HFFc6 (cell line): ENCODE measurements at regions not wholly inside any gene's neighbourhood (a gene's known extent, or its start where the extent isn't known, plus 50 kb on each side); places are given as distances from the start of the nearest gene placed in this dataset.

Experiments used
- DNase-seq: peaks from one replicate; pipeline ENCODE4 v3.0.0-alpha.2; 2018
- H3K27ac Mint-ChIP-seq: 2 replicates; pipeline ENCODE4 v1.8.0; 2020; ENCODE audit warnings: mild to moderate bottlenecking, mixed read lengths
- H3K27me3 Mint-ChIP-seq: 2 replicates; pipeline ENCODE4 v1.8.0; 2021; ENCODE audit warnings: mild to moderate bottlenecking, moderate library complexity, mixed read lengths; ENCODE audit not compliant: insufficient read depth
- H3K36me3 Mint-ChIP-seq: 2 replicates; pipeline ENCODE4 v1.8.0; 2021; ENCODE audit warnings: low read depth, mixed read lengths
- H3K4me1 Mint-ChIP-seq: 2 replicates; pipeline ENCODE4 v1.8.0; 2020; ENCODE audit warnings: low read depth, mixed read lengths
- H3K4me3 Mint-ChIP-seq: 2 replicates; pipeline ENCODE4 v1.8.0; 2020; ENCODE audit warnings: mild to moderate bottlenecking, moderate library complexity, mixed read lengths
- H3K9me3 Mint-ChIP-seq: 2 replicates; pipeline ENCODE4 v1.8.0; 2020; ENCODE audit warnings: mild to moderate bottlenecking, mixed read lengths
- TF ChIP-seq, protein P1 (sequence below): fragments of 200-600 bp; sonication (generic); IDR thresholded peaks from 2 replicates; pipeline ENCODE4 v1.5.0; 2021; ENCODE audit warnings: antibody characterized with exemption, mild to moderate bottlenecking

GRCh38 chr15:62546628-62547027 lies 381.5 kb upstream of the C2CD4B start:
- TF ChIP-seq, protein P1, sequence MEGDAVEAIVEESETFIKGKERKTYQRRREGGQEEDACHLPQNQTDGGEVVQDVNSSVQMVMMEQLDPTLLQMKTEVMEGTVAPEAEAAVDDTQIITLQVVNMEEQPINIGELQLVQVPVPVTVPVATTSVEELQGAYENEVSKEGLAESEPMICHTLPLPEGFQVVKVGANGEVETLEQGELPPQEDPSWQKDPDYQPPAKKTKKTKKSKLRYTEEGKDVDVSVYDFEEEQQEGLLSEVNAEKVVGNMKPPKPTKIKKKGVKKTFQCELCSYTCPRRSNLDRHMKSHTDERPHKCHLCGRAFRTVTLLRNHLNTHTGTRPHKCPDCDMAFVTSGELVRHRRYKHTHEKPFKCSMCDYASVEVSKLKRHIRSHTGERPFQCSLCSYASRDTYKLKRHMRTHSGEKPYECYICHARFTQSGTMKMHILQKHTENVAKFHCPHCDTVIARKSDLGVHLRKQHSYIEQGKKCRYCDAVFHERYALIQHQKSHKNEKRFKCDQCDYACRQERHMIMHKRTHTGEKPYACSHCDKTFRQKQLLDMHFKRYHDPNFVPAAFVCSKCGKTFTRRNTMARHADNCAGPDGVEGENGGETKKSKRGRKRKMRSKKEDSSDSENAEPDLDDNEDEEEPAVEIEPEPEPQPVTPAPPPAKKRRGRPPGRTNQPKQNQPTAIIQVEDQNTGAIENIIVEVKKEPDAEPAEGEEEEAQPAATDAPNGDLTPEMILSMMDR: no peak
- Mint-ChIP-seq H3K27me3 (no peaks in the 10 kb centered on the region; the same call in 1 of the 2 replicates), H3K9me3 (no peaks in the 10 kb centered on the region), H3K27ac (no peak overlapping the region), H3K4me3 (no peak overlapping the region), H3K4me1 (peaks cover 23% of the 10 kb centered on the region), H3K36me3 (peaks cover 12% of the 10 kb centered on the region)
- no peak for DNase-seq

DNA sequence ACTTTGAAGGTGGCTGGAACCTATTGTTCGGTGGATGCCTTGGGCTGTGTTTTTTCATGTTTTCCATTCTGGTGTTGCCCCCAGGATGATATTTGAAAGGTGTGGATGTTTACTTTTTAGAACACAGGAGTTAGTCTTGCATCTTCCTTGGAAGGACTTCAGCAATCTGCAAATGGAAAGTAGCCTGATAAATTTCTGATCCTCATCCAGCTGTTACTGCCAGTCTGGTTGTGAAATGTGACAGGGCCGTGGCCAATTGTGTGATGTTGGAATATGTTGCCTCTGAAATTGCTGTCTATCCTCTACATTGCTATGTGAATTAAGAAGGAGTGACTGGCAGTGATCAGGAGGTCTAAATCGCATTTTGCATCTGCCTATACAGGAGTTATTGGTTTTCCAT lies 382.5 kb upstream of the C2CD4B start:
- Mint-ChIP-seq H3K4me3 (no peak overlapping the region), H3K36me3 (peaks cover 12% of the 10 kb centered on the region), H3K27ac (no peak overlapping the region), H3K9me3 (no peaks in the 10 kb centered on the region), H3K4me1 (peaks cover 29% of the 10 kb centered on the region), H3K27me3 (no peaks in the 10 kb centered on the region; the same call in 1 of the 2 replicates)
- no peak for DNase-seq
- TF ChIP-seq, protein P1: no peak

DNA sequence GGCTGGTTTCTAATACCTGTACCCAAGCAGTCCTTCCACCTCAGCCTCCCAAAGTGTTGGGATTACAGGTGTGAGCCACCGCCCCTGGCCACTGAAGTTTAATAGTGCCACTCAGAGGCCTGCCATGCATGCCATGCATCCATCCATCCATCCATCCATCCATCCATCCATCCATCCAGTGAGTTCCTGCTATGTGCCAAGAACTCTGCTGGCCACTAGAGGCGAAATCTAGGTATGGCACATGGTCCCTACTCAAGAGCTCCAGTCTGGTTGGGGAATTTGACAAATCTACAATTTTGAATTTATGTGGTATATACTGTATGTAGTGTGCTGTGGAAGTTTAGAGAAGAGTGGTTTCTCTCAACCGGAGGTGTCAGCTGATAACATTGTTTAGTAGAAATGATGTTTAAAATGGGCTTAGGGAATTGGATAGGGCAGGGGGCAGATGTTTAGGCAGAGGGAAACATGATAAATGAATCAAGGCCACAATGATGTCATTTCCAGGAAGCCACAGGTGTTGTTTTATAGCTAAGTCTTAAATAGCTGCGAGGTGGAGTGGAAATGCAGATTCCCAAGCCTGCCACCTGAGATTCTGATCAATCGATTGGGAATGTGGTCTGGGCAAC lies 384.4 kb upstream of the C2CD4B start:
- H3K27ac Mint-ChIP-seq: no peak overlapping the region

GRCh38 chr15:62550106-62550505 lies 385.0 kb upstream of the C2CD4B start:
- TF ChIP-seq, protein P1: no peak
- Mint-ChIP-seq H3K36me3 (peaks cover 5% of the 10 kb centered on the region; the same call in 1 of the 2 replicates), H3K27me3 (no peaks in the 10 kb centered on the region; the same call in 1 of the 2 replicates), H3K27ac (no peak overlapping the region), H3K4me3 (no peak overlapping the region), H3K4me1 (peaks cover 28% of the 10 kb centered on the region), H3K9me3 (no peaks in the 10 kb centered on the region)
- DNase-seq: no peak

More for the DNA sequence above, 384.4 kb upstream of the C2CD4B start:
- H3K27me3 Mint-ChIP-seq: no peaks in the 10 kb centered on the region; the same call in 1 of the 2 replicates
- DNase-seq: peak; percentile 26
- H3K4me3 Mint-ChIP-seq: no peak overlapping the region
- H3K4me1 Mint-ChIP-seq: peaks cover 31% of the 10 kb centered on the region
- no peaks in the 10 kb centered on the region for H3K9me3 Mint-ChIP-seq
- peaks cover 5% of the 10 kb centered on the region; the same call in 1 of the 2 replicates for H3K36me3 Mint-ChIP-seq
- TF ChIP-seq, protein P1: peak; percentile 71

GRCh38 chr15:62552444-62552843 lies 387.4 kb upstream of the C2CD4B start:
- TF ChIP-seq, protein P1: no peak
- Mint-ChIP-seq H3K9me3 (no peaks in the 10 kb centered on the region), H3K27me3 (no peaks in the 10 kb centered on the region), H3K4me3 (no peak overlapping the region), H3K36me3 (peaks cover 5% of the 10 kb centered on the region; the same call in 1 of the 2 replicates), H3K27ac (no peak overlapping the region), H3K4me1 (peaks cover 13% of the 10 kb centered on the region)
- peak; percentile 5 for DNase-seq
